OCI-LY7 (cell line): ENCODE measurements at regions not wholly inside any gene's neighbourhood (a gene's known extent, or its start where the extent isn't known, plus 50 kb on each side); places are given as distances from the start of the nearest gene placed in this dataset.

ENCODE experiments used
- BruUV-seq: library from RNA; stranded (reverse); fragments of 400-500 nt; replicated peaks from 2 replicates; lab custom pipeline; 2021; lab: Mats Ljungman, UMichigan
- CTCF ChIA-PET: fragments of 300-600 bp; sonication (Branson Sonifier 250); formaldehyde crosslinking; loops from one replicate; lab custom pipeline; 2022; ENCODE audit warnings: antibody characterized with exemption; ENCODE audit not compliant: unreplicated experiment; lab: Charles Lee
- POLR2A ChIA-PET: fragments of 300-600 bp; sonication (Branson Sonifier 250); formaldehyde crosslinking; loops from one replicate; lab custom pipeline; 2022; ENCODE audit warnings: antibody characterized with exemption; lab: Charles Lee
- DNase-seq: peaks from one replicate; pipeline ENCODE4 v3.0.0-alpha.2; 2015; ENCODE audit warnings: low spot score
- H2AFZ ChIP-seq: fragments of 200-600 bp; sonication (generic), shearing (Covaris generic); 2 replicates; pipeline ENCODE4 v1.6.1; 2014; ENCODE audit warnings: mild to moderate bottlenecking, antibody characterized with exemption, low read length, moderate library complexity
- H3K27ac ChIP-seq: fragments of 200-600 bp; sonication (generic); 2 replicates; pipeline ENCODE4 v1.5.1; 2014; ENCODE audit warnings: mixed run types, low read depth, mild to moderate bottlenecking, moderate library complexity, low read length, inconsistent platforms; ENCODE audit not compliant: poor library complexity, severe bottlenecking
- H3K36me3 ChIP-seq: fragments of 200-600 bp; sonication (generic); 2 replicates; pipeline ENCODE4 v1.6.1; 2014; ENCODE audit warnings: mild to moderate bottlenecking, antibody characterized with exemption, low read length, moderate library complexity, mixed read lengths; ENCODE audit not compliant: insufficient read depth
- H3K4me1 ChIP-seq: fragments of 200-600 bp; sonication (generic); 2 replicates; pipeline ENCODE4 v1.5.1; 2014; ENCODE audit warnings: mild to moderate bottlenecking, low read length; ENCODE audit not compliant: insufficient read depth, poor library complexity, severe bottlenecking
- H3K4me2 ChIP-seq: fragments of 200-600 bp; sonication (generic); 2 replicates; pipeline ENCODE4 v1.6.1; 2014; ENCODE audit warnings: mild to moderate bottlenecking, low read length
- H3K4me3 ChIP-seq: fragments of 200-600 bp; sonication (generic); 2 replicates; pipeline ENCODE4 v1.5.1; 2014; ENCODE audit warnings: mild to moderate bottlenecking, low read depth, low read length; ENCODE audit not compliant: poor library complexity, severe bottlenecking
- H3K79me2 ChIP-seq: fragments of 200-600 bp; sonication (generic); 2 replicates; pipeline ENCODE4 v1.6.1; 2016; ENCODE audit warnings: low read depth, mild to moderate bottlenecking, low read length, moderate library complexity, mixed read lengths; ENCODE audit not compliant: insufficient read depth
- H3K9me2 ChIP-seq: fragments of 200-600 bp; sonication (generic); 2 replicates; pipeline ENCODE4 v1.6.1; 2016; ENCODE audit warnings: mild to moderate bottlenecking, low read length, mixed read lengths; ENCODE audit not compliant: insufficient read depth
- H3K9me3 ChIP-seq: fragments of 200-600 bp; sonication (generic); 2 replicates; pipeline ENCODE4 v1.6.1; 2014; ENCODE audit warnings: mild to moderate bottlenecking, mixed run types, low read length, mixed read lengths
- H4K20me1 ChIP-seq: fragments of 200-600 bp; sonication (generic); 2 replicates; pipeline ENCODE4 v1.6.1; 2014; ENCODE audit warnings: mild to moderate bottlenecking, antibody characterized with exemption, low read length, moderate library complexity, mixed read lengths; ENCODE audit not compliant: insufficient read depth
- CTCF ChIP-seq: fragments of 200-600 bp; sonication (generic); conservative IDR thresholded peaks from 2 replicates; pipeline ENCODE4 v1.5.1; 2014; ENCODE audit warnings: mild to moderate bottlenecking, antibody characterized with exemption, low read length, moderate library complexity, mixed read lengths
- EZH2phosphoT487 ChIP-seq: fragments of 200-600 bp; sonication (generic); IDR thresholded peaks from 2 replicates; pipeline ENCODE4 v1.6.1; 2018; ENCODE audit warnings: low read depth, borderline replicate concordance, mild to moderate bottlenecking, mixed run types, antibody characterized with exemption, low read length, moderate library complexity, mixed read lengths
- intact Hi-C: fragments of 100-400 bp; cut with micrococcal nuclease; formaldehyde crosslinking; loops from one replicate; pipeline ENCODE4 v1.10.0; 2022; ENCODE audit not compliant: unreplicated experiment

DNA sequence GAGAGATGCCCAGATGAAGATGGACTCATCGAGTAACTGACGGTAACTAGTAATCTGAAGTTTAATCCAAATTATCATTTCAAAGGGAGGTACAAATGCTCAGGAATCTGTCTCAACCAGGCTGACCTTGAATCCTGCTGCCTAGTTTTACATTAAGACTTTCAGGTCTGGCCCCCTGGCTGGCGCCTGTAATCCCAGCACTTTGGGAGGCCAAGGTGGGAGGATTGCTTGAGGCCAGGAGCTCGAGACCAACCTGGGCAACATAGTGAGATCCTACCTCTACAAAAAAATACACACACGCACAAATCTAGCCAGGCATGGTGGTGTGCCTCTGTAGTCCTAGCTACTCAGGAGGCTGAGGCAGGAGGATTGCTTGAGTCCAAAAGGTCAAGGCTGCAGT, 95.7 kb upstream of the AKT3 start:
- H3K4me1 ChIP-seq = no peaks in the 10 kb centered on the region
- no peaks in the 10 kb centered on the region for H4K20me1 ChIP-seq
- H3K79me2 ChIP-seq = no peaks in the 10 kb centered on the region
- intact Hi-C loops = no loop called here
- no peak for TF ChIP-seq EZH2phosphoT487
- no peak for TF ChIP-seq CTCF
- ChIA-PET CTCF (no interaction called here), POLR2A (interaction anchor here (1.2 kb wide), 1 partner anchor 19 kb away, joined by 3 read pairs; no protein-coding TSS in a partner anchor)
- no peak overlapping the region for H3K4me2 ChIP-seq
- H3K27ac ChIP-seq = no peak overlapping the region
- H3K36me3 ChIP-seq = no peaks in the 10 kb centered on the region
- H3K9me3 ChIP-seq = no peaks in the 10 kb centered on the region
- BruUV-seq = no TSS peak
- DNase-seq = no peak
- no peak overlapping the region for H2AFZ ChIP-seq
- no peak overlapping the region for H3K4me3 ChIP-seq
- no peaks in the 10 kb centered on the region for H3K9me2 ChIP-seq

DNA sequence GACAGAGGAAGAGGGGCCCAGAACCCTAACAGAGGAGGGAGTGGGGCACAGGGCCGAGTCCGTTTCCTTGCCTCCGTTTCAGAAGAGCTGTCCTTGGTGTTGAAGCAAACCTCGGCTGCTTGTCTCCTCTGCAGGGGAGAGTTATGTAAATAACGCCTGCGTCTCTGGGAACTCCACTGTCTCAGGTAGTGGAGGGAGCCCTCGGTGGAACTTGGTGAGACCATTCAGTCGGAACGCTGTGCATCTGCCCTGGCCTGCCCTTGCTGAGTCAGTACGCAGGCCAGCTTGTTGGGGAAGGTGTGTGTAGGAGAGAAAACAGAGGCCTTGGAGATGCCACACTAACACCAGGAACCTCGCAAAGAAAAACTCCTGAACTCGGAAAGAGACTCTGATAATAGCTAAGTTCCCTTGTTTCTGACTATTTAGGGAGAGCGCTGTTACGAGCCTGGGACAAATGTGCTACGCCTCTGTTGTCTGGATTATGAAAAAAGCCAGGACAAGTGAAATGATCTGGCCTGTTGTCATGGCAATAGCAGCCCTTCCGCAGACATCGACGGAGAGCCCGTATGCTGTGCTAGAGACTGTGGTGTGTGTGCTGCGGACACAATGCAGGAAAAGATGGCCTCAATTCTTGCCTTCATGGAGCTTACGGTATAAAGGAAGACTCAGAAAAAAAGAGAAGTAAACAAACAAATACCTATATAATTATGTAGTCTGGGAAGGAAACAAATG, 94.6 kb upstream of the AKT3 start:
- H3K9me2 ChIP-seq = no peaks in the 10 kb centered on the region
- no peak overlapping the region for H2AFZ ChIP-seq
- no peaks in the 10 kb centered on the region for H4K20me1 ChIP-seq
- DNase-seq = no peak
- no peak overlapping the region for H3K4me2 ChIP-seq
- no peaks in the 10 kb centered on the region for H3K4me1 ChIP-seq
- no peak overlapping the region for H3K27ac ChIP-seq
- TF ChIP-seq CTCF = no peak
- no peak for TF ChIP-seq EZH2phosphoT487
- H3K36me3 ChIP-seq = no peaks in the 10 kb centered on the region
- H3K4me3 ChIP-seq = no peak overlapping the region
- H3K9me3 ChIP-seq = no peaks in the 10 kb centered on the region
- ChIA-PET POLR2A (no interaction called here), CTCF (no interaction called here)
- intact Hi-C loops = no loop called here
- BruUV-seq = no TSS peak
- no peaks in the 10 kb centered on the region for H3K79me2 ChIP-seq

- Histone ChIP-seq H3K27ac (no peak overlapping the region), H3K79me2 (no peaks in the 10 kb centered on the region), H3K4me3 (no peak overlapping the region), H3K36me3 (no peaks in the 10 kb centered on the region), H3K9me2 (no peaks in the 10 kb centered on the region), H3K4me2 (no peak overlapping the region), H4K20me1 (no peaks in the 10 kb centered on the region), H3K9me3 (no peaks in the 10 kb centered on the region), H3K4me1 (no peaks in the 10 kb centered on the region), H2AFZ (no peak overlapping the region)
- ChIA-PET POLR2A (no interaction called here), CTCF (no interaction called here)
- DNase-seq = no peak
- TF ChIP-seq EZH2phosphoT487 = no peak
- TF ChIP-seq CTCF = no peak
- BruUV-seq = no TSS peak
- intact Hi-C loops = no loop called here
Measured at GRCh38 chr1:243943671-243944428, 93.8 kb upstream of the AKT3 start.
